Glutamatergic neuron (in vitro differentiated cells): ENCODE measurements at regions not wholly inside any gene's neighbourhood (a gene's known extent, or its start where the extent isn't known, plus 50 kb on each side); places are given as distances from the start of the nearest gene placed in this dataset.
A peak's percentile ranks its signal among the peaks of the same experiment; 100 is the strongest.

Experiments
- DNase-seq: peaks from one replicate; pipeline ENCODE4 v3.0.0; 2022
- H3K27ac Mint-ChIP-seq: one replicate; pipeline ENCODE4 v1.8.0; 2020; ENCODE audit warnings: mild to moderate bottlenecking, mixed read lengths, inconsistent platforms; ENCODE audit not compliant: unreplicated experiment
- H3K27me3 Mint-ChIP-seq: one replicate; pipeline ENCODE4 v1.8.0; 2020; ENCODE audit warnings: mild to moderate bottlenecking, moderate library complexity, mixed read lengths, inconsistent platforms; ENCODE audit not compliant: unreplicated experiment
- H3K36me3 Mint-ChIP-seq: one replicate; pipeline ENCODE4 v1.8.0; 2020; ENCODE audit warnings: mild to moderate bottlenecking, mixed read lengths, inconsistent platforms; ENCODE audit not compliant: unreplicated experiment
- H3K4me1 Mint-ChIP-seq: one replicate; pipeline ENCODE4 v1.8.0; 2020; ENCODE audit warnings: mild to moderate bottlenecking, low read depth, mixed read lengths, inconsistent platforms; ENCODE audit not compliant: unreplicated experiment
- H3K4me3 Mint-ChIP-seq: one replicate; pipeline ENCODE4 v1.8.0; 2020; ENCODE audit warnings: mild to moderate bottlenecking, mixed read lengths, inconsistent platforms; ENCODE audit not compliant: unreplicated experiment
- H3K9me3 Mint-ChIP-seq: one replicate; pipeline ENCODE4 v1.8.0; 2020; ENCODE audit warnings: mild to moderate bottlenecking, moderate library complexity, mixed read lengths, inconsistent platforms; ENCODE audit not compliant: unreplicated experiment
- CTCF ChIP-seq: fragments of 200-600 bp; sonication (generic); IDR thresholded peaks from one replicate; pipeline ENCODE4 v1.5.0; 2021; ENCODE audit not compliant: partially characterized antibody, unreplicated experiment

- H3K27me3 Mint-ChIP-seq, result peaks cover 2% of the 10 kb centered on the region
- no peak for TF ChIP-seq CTCF
- H3K27ac Mint-ChIP-seq, result no peak overlapping the region
- no peak for DNase-seq
- H3K4me1 Mint-ChIP-seq, result no peaks in the 10 kb centered on the region
- H3K4me3 Mint-ChIP-seq, result no peak overlapping the region
- no peaks in the 10 kb centered on the region for H3K36me3 Mint-ChIP-seq
- no peaks in the 10 kb centered on the region for H3K9me3 Mint-ChIP-seq
Observed at GRCh38 chr2:146077156-146077555, 1557.2 kb upstream of the ZEB2 start.

- H3K4me3 Mint-ChIP-seq, result no peak overlapping the region
- no peaks in the 10 kb centered on the region for H3K4me1 Mint-ChIP-seq
- DNase-seq, result no peak
- H3K27ac Mint-ChIP-seq, result no peak overlapping the region
- no peaks in the 10 kb centered on the region for H3K27me3 Mint-ChIP-seq
- peaks cover 2% of the 10 kb centered on the region for H3K9me3 Mint-ChIP-seq
- no peak for TF ChIP-seq CTCF
- H3K36me3 Mint-ChIP-seq, result peaks cover 6% of the 10 kb centered on the region
Observed at GRCh38 chr2:146068051-146068450, 1548.1 kb upstream of the ZEB2 start.

GRCh38 chr2:146048141-146048540, 1528.2 kb upstream of the ZEB2 start:
- Mint-ChIP-seq H3K27me3 (no peaks in the 10 kb centered on the region), H3K4me3 (no peak overlapping the region), H3K36me3 (no peaks in the 10 kb centered on the region), H3K27ac (no peak overlapping the region), H3K9me3 (no peaks in the 10 kb centered on the region), H3K4me1 (no peaks in the 10 kb centered on the region)
- no peak for DNase-seq
- TF ChIP-seq CTCF, result no peak

GRCh38 chr2:146041274-146041910, 1521.5 kb upstream of the ZEB2 start:
- Mint-ChIP-seq H3K27me3 (no peaks in the 10 kb centered on the region), H3K27ac (peak overlapping the region; percentile 14), H3K9me3 (no peaks in the 10 kb centered on the region), H3K4me1 (no peaks in the 10 kb centered on the region), H3K4me3 (no peak overlapping the region), H3K36me3 (no peaks in the 10 kb centered on the region)
- DNase-seq, result no peak
- TF ChIP-seq CTCF, result no peak

GRCh38 chr2:146040051-146040450, 1520.1 kb upstream of the ZEB2 start:
- DNase-seq, result no peak
- H3K27ac Mint-ChIP-seq, result no peak overlapping the region
- H3K27me3 Mint-ChIP-seq, result no peaks in the 10 kb centered on the region
- TF ChIP-seq CTCF, result no peak
- no peaks in the 10 kb centered on the region for H3K36me3 Mint-ChIP-seq
- no peak overlapping the region for H3K4me3 Mint-ChIP-seq
- H3K9me3 Mint-ChIP-seq, result no peaks in the 10 kb centered on the region
- H3K4me1 Mint-ChIP-seq, result no peaks in the 10 kb centered on the region
